ENCODE measurements at regions not wholly inside any gene's neighbourhood (a gene's known extent, or its start where the extent isn't known, plus 50 kb on each side); places are given as distances from the start of the nearest gene placed in this dataset.

GRCh38 chr7:69457595-69458504, 140.4 kb upstream of the AUTS2 start:
- no peak for TF ChIP-seq Cebpa-rat (IDR thresholded peaks at IDR 0.05)
- Histone ChIP-seq H3K4me3 (no peak overlapping the region), H3K36me3 (no peaks in the 10 kb centered on the region), H3K9ac (no peak overlapping the region), H3K9me3 (replicated peaks in 1 of 11) (peaks cover 0 to 15% (median 0%) of the 10 kb centered on the region in 11 experiments; a peak in 3 of 22 replicates), H3K4me1 (no peaks in the 10 kb centered on the region), H3K27me3 (no peaks in the 10 kb centered on the region), H3K4me2 (no peak overlapping the region), H3K27ac (no peak overlapping the region), H4K20me1 (no peaks in the 10 kb centered on the region)

GRCh38 chr7:69464035-69464434, 134.2 kb upstream of the AUTS2 start:
- H3K9me3 ChIP-seq (replicated peaks in 1 of 11), result peaks cover 23 to 52% (median 28%) of the 10 kb centered on the region in 11 experiments
- H3K4me2 ChIP-seq, result no peak overlapping the region
- H3K9ac ChIP-seq, result no peak overlapping the region
- H3K36me3 ChIP-seq, result no peaks in the 10 kb centered on the region; a peak in 1 of 22 replicates
- H3K27me3 ChIP-seq, result no peaks in the 10 kb centered on the region
- TF ChIP-seq Cebpa-rat (IDR thresholded peaks at IDR 0.05), result no peak
- no peak overlapping the region for H3K27ac ChIP-seq
- no peaks in the 10 kb centered on the region for H4K20me1 ChIP-seq
- no peaks in the 10 kb centered on the region for H3K4me1 ChIP-seq
- no peak overlapping the region for H3K4me3 ChIP-seq

GRCh38 chr7:69465262-69465661, 133.0 kb upstream of the AUTS2 start:
- Histone ChIP-seq H3K9me3 (replicated peaks in 1 of 11) (peaks cover 31 to 64% (median 40%) of the 10 kb centered on the region in 11 experiments), H3K27me3 (no peaks in the 10 kb centered on the region), H3K4me3 (no peak overlapping the region), H3K36me3 (no peaks in the 10 kb centered on the region; a peak in 1 of 22 replicates), H3K9ac (no peak overlapping the region), H3K4me2 (no peak overlapping the region), H3K4me1 (no peaks in the 10 kb centered on the region), H3K27ac (no peak overlapping the region), H4K20me1 (no peaks in the 10 kb centered on the region)
- no peak for TF ChIP-seq Cebpa-rat (IDR thresholded peaks at IDR 0.05)

- no peaks in the 10 kb centered on the region for H3K27me3 ChIP-seq
- no peak overlapping the region for H3K9ac ChIP-seq
- peaks cover 39 to 66% (median 47%) of the 10 kb centered on the region in 11 experiments for H3K9me3 ChIP-seq (replicated peaks in 1 of 11)
- no peaks in the 10 kb centered on the region for H4K20me1 ChIP-seq
- no peak for TF ChIP-seq Cebpa-rat (IDR thresholded peaks at IDR 0.05)
- no peaks in the 10 kb centered on the region; a peak in 1 of 22 replicates for H3K36me3 ChIP-seq
- H3K27ac ChIP-seq, result no peak overlapping the region
- H3K4me2 ChIP-seq, result no peak overlapping the region
- no peaks in the 10 kb centered on the region for H3K4me1 ChIP-seq
- no peak overlapping the region for H3K4me3 ChIP-seq
Observed at GRCh38 chr7:69467826-69468225, 130.4 kb upstream of the AUTS2 start.

- H3K4me2 ChIP-seq, result no peak overlapping the region
- TF ChIP-seq Cebpa-rat (IDR thresholded peaks at IDR 0.05), result no peak
- H4K20me1 ChIP-seq, result no peaks in the 10 kb centered on the region
- no peaks in the 10 kb centered on the region for H3K4me1 ChIP-seq
- H3K9me3 ChIP-seq (replicated peaks in 1 of 11), result peaks cover 0 to 14% (median 6%) of the 10 kb centered on the region in 11 experiments; a peak in 7 of 22 replicates
- H3K9ac ChIP-seq, result no peak overlapping the region
- H3K36me3 ChIP-seq, result no peaks in the 10 kb centered on the region
- H3K27me3 ChIP-seq, result no peaks in the 10 kb centered on the region
- no peak overlapping the region for H3K27ac ChIP-seq
- no peak overlapping the region for H3K4me3 ChIP-seq
Observed at GRCh38 chr7:69476416-69476815, 121.9 kb upstream of the AUTS2 start.

GRCh38 chr7:69482676-69483075, 115.6 kb upstream of the AUTS2 start:
- TF ChIP-seq Cebpa-rat (IDR thresholded peaks at IDR 0.05), result no peak
- no peak overlapping the region for H3K4me2 ChIP-seq
- H3K9ac ChIP-seq, result no peak overlapping the region
- H3K27ac ChIP-seq, result no peak overlapping the region
- H3K4me1 ChIP-seq, result no peaks in the 10 kb centered on the region
- H3K9me3 ChIP-seq (replicated peaks in 1 of 11), result peaks cover 0 to 5% (median 0%) of the 10 kb centered on the region in 11 experiments; a peak in 1 of 22 replicates
- H3K27me3 ChIP-seq, result no peaks in the 10 kb centered on the region
- no peak overlapping the region for H3K4me3 ChIP-seq
- H4K20me1 ChIP-seq, result no peaks in the 10 kb centered on the region
- no peaks in the 10 kb centered on the region for H3K36me3 ChIP-seq

GRCh38 chr7:69489533-69489932, 108.7 kb upstream of the AUTS2 start:
- peaks cover 13 to 20% (median 15%) of the 10 kb centered on the region in 10 experiments for H3K4me1 ChIP-seq
- no peaks in the 10 kb centered on the region for H4K20me1 ChIP-seq
- no peak overlapping the region for H3K9ac ChIP-seq
- H3K36me3 ChIP-seq, result no peaks in the 10 kb centered on the region
- no peak overlapping the region for H3K27ac ChIP-seq
- no peaks in the 10 kb centered on the region for H3K27me3 ChIP-seq
- H3K4me2 ChIP-seq, result no peak overlapping the region
- H3K4me3 ChIP-seq, result no peak overlapping the region
- H3K9me3 ChIP-seq (replicated peaks in 1 of 11), result no peaks in the 10 kb centered on the region
- no peak for TF ChIP-seq Cebpa-rat (IDR thresholded peaks at IDR 0.05)

- TF ChIP-seq Cebpa-rat (IDR thresholded peaks at IDR 0.05), result no peak
- Histone ChIP-seq H3K4me1 (peaks cover 14 to 23% (median 16%) of the 10 kb centered on the region in 10 experiments), H3K27ac (no peak overlapping the region), H3K9me3 (replicated peaks in 1 of 11) (peaks cover 27 to 42% (median 32%) of the 10 kb centered on the region in 11 experiments), H3K4me2 (no peak overlapping the region), H3K9ac (no peak overlapping the region), H4K20me1 (no peaks in the 10 kb centered on the region), H3K27me3 (no peaks in the 10 kb centered on the region), H3K36me3 (no peaks in the 10 kb centered on the region), H3K4me3 (no peak overlapping the region)
Observed at GRCh38 chr7:69498671-69499070, 99.6 kb upstream of the AUTS2 start.

- Histone ChIP-seq H3K9me3 (replicated peaks in 1 of 11) (peaks cover 27 to 42% (median 32%) of the 10 kb centered on the region in 11 experiments), H3K4me3 (no peak overlapping the region), H3K36me3 (no peaks in the 10 kb centered on the region), H3K4me2 (no peak overlapping the region), H3K4me1 (peaks cover 0 to 5% (median 0%) of the 10 kb centered on the region in 10 experiments; a peak in 1 of 20 replicates), H3K27ac (no peak overlapping the region), H4K20me1 (no peaks in the 10 kb centered on the region), H3K27me3 (no peaks in the 10 kb centered on the region), H3K9ac (no peak overlapping the region)
- TF ChIP-seq Cebpa-rat (IDR thresholded peaks at IDR 0.05), result no peak
Observed at GRCh38 chr7:69502358-69502757, 95.9 kb upstream of the AUTS2 start.

All from BLaER1 treated with 17β-estradiol and CSF1 and Interleukin-3, amounts not matched to agents 10 nM and 100 nM (cell line).